ENCODE measurements at regions not wholly inside any gene's neighbourhood (a gene's known extent, or its start where the extent isn't known, plus 50 kb on each side); places are given as distances from the start of the nearest gene placed in this dataset.

GRCh38 chr15:31517711-31518110 lies 191.1 kb downstream of the KLF13 start:
- no peak for TF ChIP-seq CTCF (conservative IDR thresholded peaks at IDR 0.05 in 1 of 2, IDR thresholded peaks at IDR 0.05 in 1 of 2; ENCODE audit: low read depth in 1 of 2, low read length in 2 of 2)
- no peak for TF ChIP-seq EZH2 (IDR thresholded peaks at IDR 0.05; ENCODE audit: low read length, missing control alignments)
